ENCODE measurements at regions not wholly inside any gene's neighbourhood (a gene's known extent, or its start where the extent isn't known, plus 50 kb on each side); places are given as distances from the start of the nearest gene placed in this dataset.

- Histone ChIP-seq H3K9me3 (ENCODE audit: control insufficient read depth in 1 of 2, insufficient read depth in 1 of 2, low read depth in 1 of 2, low read length in 2 of 2) (no peaks in the 10 kb centered on the region), H3K9me2 (ENCODE audit: insufficient read depth) (no peaks in the 10 kb centered on the region), H3K4me1 (ENCODE audit: control insufficient read depth in 1 of 2, insufficient read depth in 2 of 2, low read length in 2 of 2) (no peaks in the 10 kb centered on the region), H3K36me3 (ENCODE audit: control insufficient read depth in 1 of 2, insufficient read depth in 2 of 2, low read length in 2 of 2) (no peaks in the 10 kb centered on the region), H3K79me2 (ENCODE audit: insufficient read depth, low read length) (no peaks in the 10 kb centered on the region), H3K27me3 (ENCODE audit: insufficient read depth, low read length) (no peaks in the 10 kb centered on the region; the same call in 1 of the 2 replicates), H3K9ac (ENCODE audit: low read length) (no peak overlapping the region), H3K4me3 (replicated peaks in 1 of 2; ENCODE audit: low read depth in 1 of 2, low read length in 2 of 2) (no peak overlapping the region), H4K20me1 (ENCODE audit: insufficient read depth) (no peaks in the 10 kb centered on the region), H2AFZ (ENCODE audit: low read depth, low read length, poor library complexity, severe bottlenecking) (no peak overlapping the region), H3K27ac (ENCODE audit: low read depth, low read length) (no peak overlapping the region), H3K4me2 (ENCODE audit: low read length) (no peak overlapping the region)
- intact Hi-C loops (cut with micrococcal nuclease) = no loop called here
- ChIA-PET CTCF (no interaction called here), POLR2A (no interaction called here), RAD21 (ENCODE audit: low non-redundant PET in 1 of 2, low total read pairs in 2 of 2, uncharacterized antibody in 2 of 2, unreplicated experiment in 2 of 2) (no interaction called here)
- no peak for ATAC-seq
- DNase-seq (ENCODE audit: low read depth, low spot score) = no peak
- TF ChIP-seq TCF7L2 (IDR thresholded peaks at IDR 0.05; ENCODE audit: borderline replicate concordance, extremely low read depth, insufficient read depth, insufficient read length) (no peak), MAX (IDR thresholded peaks at IDR 0.05) (no peak), ZNF274 (IDR thresholded peaks at IDR 0.05; ENCODE audit: low read depth, low read length) (no peak), SRF (IDR thresholded peaks at IDR 0.05; ENCODE audit: low read depth) (no peak), JUND (IDR thresholded peaks at IDR 0.05) (no peak), YY1 (IDR thresholded peaks at IDR 0.05; ENCODE audit: extremely low read depth, insufficient replicate concordance, low read depth, low read length) (no peak), ZFX (IDR thresholded peaks at IDR 0.05) (no peak), REST (IDR thresholded peaks at IDR 0.05; ENCODE audit: low read depth) (no peak), RAD21 (IDR thresholded peaks at IDR 0.05; ENCODE audit: low read depth) (no peak), CTCF (IDR thresholded peaks at IDR 0.05 in 2 of 3, conservative IDR thresholded peaks at IDR 0.05 in 1 of 3; ENCODE audit: borderline replicate concordance in 1 of 3, insufficient read depth in 1 of 3, low read depth in 2 of 3, low read length in 2 of 3) (no peak), FOSL1 (IDR thresholded peaks at IDR 0.05; ENCODE audit: low read depth) (no peak), EZH2 (IDR thresholded peaks at IDR 0.05) (no peak), SP1 (IDR thresholded peaks at IDR 0.05; ENCODE audit: low read depth) (no peak), ATF3 (IDR thresholded peaks at IDR 0.05) (no peak), ZBTB33 (IDR thresholded peaks at IDR 0.05; ENCODE audit: extremely low read depth, insufficient replicate concordance, low read length) (no peak), POLR2A (IDR thresholded peaks at IDR 0.05; ENCODE audit: borderline replicate concordance, extremely low read depth, insufficient read depth, insufficient read length) (no peak), ELF1 (IDR thresholded peaks at IDR 0.05; ENCODE audit: borderline replicate concordance, low read depth) (no peak), EGR1 (IDR thresholded peaks at IDR 0.05; ENCODE audit: low read depth) (no peak)
- BruUV-seq (replicated peaks) = no TSS peak
Observed at GRCh38 chr2:106293271-106293783, 99.2 kb upstream of the UXS1 start.
